Esophagus squamous epithelium (tissue), 4 donors: ENCODE measurements at regions not wholly inside any gene's neighbourhood (a gene's known extent, or its start where the extent isn't known, plus 50 kb on each side); places are given as distances from the start of the nearest gene placed in this dataset.

Experiments used
- CTCF ChIP-seq, 6 experiments: fragments of 450-650 bp in 4 of 6; fragments of 200-600 bp in 2 of 6; sonication (generic) in 2 of 6; IDR thresholded peaks; one replicate each; pipeline ENCODE4 v1.5.1; 2016 to 2019; ENCODE audit warnings: antibody characterized with exemption in 6 of 6, mild to moderate bottlenecking in 4 of 6, moderate library complexity in 4 of 6
- POLR2A ChIP-seq, 4 donors: fragments of 450-650 bp; IDR thresholded peaks; one replicate each; pipeline ENCODE4 v1.6.1; 2017; ENCODE audit warnings: antibody characterized with exemption in 4 of 4, mild to moderate bottlenecking in 4 of 4, moderate library complexity in 3 of 4

- TF ChIP-seq POLR2A (IDR thresholded peaks at IDR 0.05) (no peak), CTCF (IDR thresholded peaks at IDR 0.05) (no peak)
Measured at GRCh38 chr5:86554638-86555037, 63.1 kb upstream of the COX7C start.
